HG03558 (cell line): ENCODE measurements at regions not wholly inside any gene's neighbourhood (a gene's known extent, or its start where the extent isn't known, plus 50 kb on each side); places are given as distances from the start of the nearest gene placed in this dataset.

Experiments used
- ATAC-seq: cut with Tn5 transposase; IDR thresholded peaks from one replicate; pipeline ENCODE4 v1.9.1; 2021; ENCODE audit warnings: moderate number of reproducible peaks; ENCODE audit not compliant: unreplicated experiment; ENCODE audit errors: extremely low read depth

DNA sequence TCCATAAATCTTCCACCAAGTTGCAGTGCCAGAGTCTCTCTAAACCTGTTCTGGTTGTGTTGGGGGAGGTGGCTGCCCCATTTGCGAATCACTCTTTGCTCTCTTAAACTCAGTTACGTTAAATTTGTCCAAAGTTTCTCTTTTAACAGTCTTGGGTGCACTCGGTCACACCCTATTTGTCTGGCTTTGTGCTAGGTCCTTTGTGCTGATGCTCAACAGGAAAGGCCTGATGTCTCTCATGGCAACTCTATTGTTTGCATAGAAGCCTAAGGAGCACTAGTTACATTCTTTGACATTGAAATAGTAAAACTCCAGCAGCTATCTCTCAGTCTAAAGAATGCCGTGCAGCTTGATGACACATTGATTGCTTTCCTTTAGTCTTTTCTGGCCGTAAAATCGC is 105.1 kb downstream of the TRMT11 start:
- ATAC-seq: no peak

GRCh38 chr6:126093108-126093507 is 106.8 kb downstream of the TRMT11 start:
- no peak for ATAC-seq

DNA sequence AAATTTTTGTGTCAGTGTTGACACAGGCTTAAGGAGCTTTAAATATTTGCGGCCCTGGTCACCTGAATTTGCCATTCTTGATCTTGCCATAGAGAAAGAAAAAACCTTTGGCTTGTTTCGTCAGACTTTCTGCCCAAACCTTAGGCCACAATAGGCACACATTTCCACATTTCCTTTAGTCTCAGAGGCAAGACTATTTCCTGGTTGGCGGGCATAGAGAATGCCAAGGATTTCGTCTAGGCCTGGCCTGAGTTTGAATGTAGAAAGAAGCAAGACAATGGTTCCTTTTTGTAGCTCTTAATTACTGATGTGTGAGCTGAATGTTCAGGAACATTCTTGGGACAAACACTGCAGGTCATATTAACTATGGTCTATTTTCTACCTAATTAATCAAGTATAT is 108.1 kb downstream of the TRMT11 start:
- ATAC-seq: no peak

DNA sequence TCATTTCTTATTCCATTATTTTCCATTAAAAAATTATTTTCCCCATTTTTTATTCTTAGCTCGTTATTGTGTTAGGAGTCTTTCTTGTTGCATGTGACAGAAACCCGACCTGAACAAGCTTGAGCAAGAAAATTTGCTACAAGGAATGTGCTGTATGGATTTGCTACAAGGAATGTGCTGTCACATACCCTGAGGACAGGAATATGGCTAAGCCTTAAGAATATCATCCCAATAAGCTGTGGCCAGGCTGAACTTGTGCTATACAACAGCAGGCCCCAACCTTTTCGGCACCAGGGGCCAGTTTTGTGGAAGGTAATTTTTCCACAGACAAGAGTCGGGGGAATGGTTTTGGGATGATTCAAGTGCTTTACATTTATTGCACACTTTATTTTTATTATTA is 114.0 kb downstream of the TRMT11 start:
- ATAC-seq: no peak

GRCh38 chr6:126102358-126102757 is 116.0 kb downstream of the TRMT11 start:
- no peak for ATAC-seq

DNA sequence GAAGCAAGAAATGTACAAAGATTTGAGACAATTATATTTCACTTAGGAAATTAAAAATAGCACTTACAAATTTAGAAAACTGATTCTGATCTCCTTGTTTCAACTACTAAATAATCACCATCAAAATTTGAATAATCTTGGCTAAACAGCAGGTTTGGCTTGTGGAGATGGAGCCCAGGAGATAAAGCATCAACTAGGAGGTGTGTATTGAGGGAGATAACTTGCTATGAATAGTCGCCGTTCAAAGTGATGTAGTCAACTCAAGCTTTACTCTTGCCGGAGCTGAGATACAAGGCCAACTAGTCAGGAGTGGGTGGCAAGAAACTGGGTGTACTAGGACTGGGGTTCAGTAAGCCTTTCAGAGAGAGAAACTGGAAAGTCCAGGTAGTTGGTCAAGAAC is 117.7 kb downstream of the TRMT11 start:
- no peak for ATAC-seq

- ATAC-seq: no peak
Observed at GRCh38 chr6:126107475-126108166, 121.3 kb downstream of the TRMT11 start.

DNA sequence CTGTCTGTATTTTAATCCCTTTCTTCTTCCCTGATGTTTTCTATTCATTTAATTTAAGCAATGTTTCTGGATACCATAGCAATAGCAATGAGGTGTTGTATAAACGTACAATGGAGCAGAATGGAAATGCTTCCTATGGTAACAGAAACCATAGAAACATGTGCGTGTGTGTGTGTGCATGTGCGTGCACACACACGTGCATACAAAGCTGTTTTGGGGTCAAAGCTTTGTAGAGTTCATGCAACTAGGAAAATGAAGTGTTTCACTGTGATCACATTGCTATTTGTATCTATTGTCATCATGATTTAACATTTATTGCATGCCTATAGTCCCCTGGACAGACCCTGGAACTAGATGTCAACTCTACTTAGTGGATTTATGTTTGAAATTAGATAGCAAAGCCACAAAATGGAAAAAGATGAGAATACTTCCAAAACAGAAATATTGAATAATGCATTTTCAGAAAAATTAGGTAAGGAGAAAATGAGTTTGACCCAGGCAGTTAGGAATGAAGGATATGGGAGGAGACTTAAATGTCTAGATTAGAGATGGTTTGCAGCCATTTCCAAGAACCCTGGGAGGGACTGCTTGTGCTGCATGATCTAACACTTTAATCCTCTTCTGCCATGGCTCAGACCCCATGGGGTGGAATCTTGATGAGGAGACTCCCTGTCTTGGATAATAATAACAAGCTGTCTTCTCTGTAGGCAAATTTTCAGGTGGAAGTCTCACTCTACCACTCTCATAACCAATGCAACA is 124.4 kb downstream of the TRMT11 start:
- ATAC-seq: no peak

DNA sequence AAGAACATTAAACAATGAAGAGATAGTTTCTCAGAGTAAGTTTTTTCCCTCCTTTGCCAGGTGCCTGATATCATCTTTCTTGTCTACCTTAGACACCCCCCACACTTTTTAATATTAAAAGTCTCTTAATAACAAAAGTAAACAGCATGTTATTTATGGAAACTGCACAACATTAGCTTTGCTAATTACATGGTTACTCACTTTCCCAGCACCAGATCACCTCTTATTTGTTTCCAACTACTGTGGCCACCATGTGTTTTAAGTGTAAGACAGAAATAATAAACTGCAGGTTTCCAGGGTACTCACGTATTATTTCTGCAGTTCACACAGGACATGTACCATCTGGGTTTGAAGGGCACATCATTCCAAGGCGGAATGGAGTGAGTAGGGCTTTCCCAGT is 125.0 kb downstream of the TRMT11 start:
- no peak for ATAC-seq

DNA sequence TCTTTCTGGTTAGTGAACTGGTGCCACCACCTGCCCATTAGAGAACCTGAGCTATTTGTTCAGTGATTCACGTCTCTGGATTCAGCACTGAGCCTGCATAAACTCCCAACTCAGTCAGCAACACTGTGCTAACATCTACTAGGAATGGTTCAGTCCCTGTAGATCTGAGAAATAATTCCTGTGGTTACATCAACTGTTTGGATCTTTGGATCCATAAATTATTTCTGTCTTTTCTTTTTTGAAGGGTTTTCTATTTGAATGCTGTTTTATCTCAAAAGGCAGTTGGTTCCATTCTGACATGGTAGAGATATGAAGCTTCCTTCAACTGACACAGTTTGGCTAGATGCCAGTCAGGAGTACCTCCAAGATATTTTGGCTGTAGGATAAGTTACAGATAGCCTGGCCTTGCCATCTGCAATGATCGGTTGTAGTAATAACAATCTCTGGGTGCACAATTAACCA is 125.9 kb downstream of the TRMT11 start:
- no peak for ATAC-seq

- ATAC-seq: no peak
Observed at GRCh38 chr6:126113261-126113660, 126.9 kb downstream of the TRMT11 start.

DNA sequence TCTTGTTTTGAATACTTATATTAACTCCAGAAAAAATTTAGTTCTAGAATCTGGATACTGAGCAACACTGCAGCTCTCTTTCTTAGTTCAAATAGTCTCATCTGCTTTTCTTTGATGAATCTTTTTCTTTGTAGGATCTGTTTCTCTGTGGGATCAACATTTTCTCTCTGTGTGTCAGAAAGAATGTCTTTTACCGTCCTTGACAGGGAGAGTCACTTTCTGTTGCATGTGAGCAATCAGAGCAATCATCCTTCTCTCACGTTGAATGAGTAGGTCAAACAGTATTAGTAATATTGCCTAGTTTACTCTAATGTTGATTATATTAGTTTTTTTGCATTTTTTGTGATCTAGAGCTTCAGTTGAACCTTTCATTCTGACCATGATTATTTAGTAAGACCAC is 130.9 kb downstream of the TRMT11 start:
- ATAC-seq: no peak

GRCh38 chr6:126118058-126118755 is 131.9 kb downstream of the TRMT11 start:
- no peak for ATAC-seq

- ATAC-seq: no peak
Observed at GRCh38 chr6:126118936-126119335, 132.6 kb downstream of the TRMT11 start.

GRCh38 chr6:126123226-126123625 is 136.9 kb downstream of the TRMT11 start:
- no peak for ATAC-seq

DNA sequence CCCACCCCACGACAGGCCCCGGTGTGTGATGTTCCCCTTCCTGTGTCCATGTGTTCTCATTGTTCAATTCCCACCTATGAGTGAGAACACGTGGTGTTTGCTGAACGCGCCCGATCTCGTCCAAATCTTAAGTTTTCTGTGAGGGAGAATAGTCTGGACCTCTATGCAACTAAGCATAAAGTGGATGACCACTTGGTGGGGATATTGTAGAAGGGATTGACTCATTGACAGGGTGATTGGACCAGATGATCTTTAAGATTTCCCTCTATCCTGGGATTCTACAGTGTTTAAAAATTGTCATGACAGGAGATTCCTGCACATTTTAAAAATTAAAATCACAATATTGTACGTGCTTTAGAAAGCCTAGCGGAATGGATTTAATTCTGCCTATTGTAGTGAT is 141.3 kb downstream of the TRMT11 start:
- no peak for ATAC-seq

GRCh38 chr6:126131246-126131645 is 144.9 kb downstream of the TRMT11 start:
- ATAC-seq: no peak

GRCh38 chr6:126133984-126134383 is 147.6 kb downstream of the TRMT11 start:
- no peak for ATAC-seq

- no peak for ATAC-seq
Observed at GRCh38 chr6:126134491-126134890, 148.2 kb downstream of the TRMT11 start.

GRCh38 chr6:126140015-126140414 is 153.7 kb downstream of the TRMT11 start:
- no peak for ATAC-seq

- ATAC-seq: no peak
Observed at GRCh38 chr6:126143761-126144251, 157.5 kb downstream of the TRMT11 start.
